HL-60 (cell line): ENCODE measurements at regions not wholly inside any gene's neighbourhood (a gene's known extent, or its start where the extent isn't known, plus 50 kb on each side); places are given as distances from the start of the nearest gene placed in this dataset.

Source experiments
- CTCF ChIP-seq: IDR thresholded peaks from one replicate; pipeline ENCODE4 v1.5.1; 2011; ENCODE audit warnings: low read length, control low read depth, inconsistent platforms; ENCODE audit not compliant: insufficient read depth
- GABPA ChIP-seq: IDR thresholded peaks from 2 replicates; pipeline ENCODE4 v1.6.1; 2012; ENCODE audit warnings: low read depth

GRCh38 chr16:60582528-60582927, 1453.7 kb downstream of the CDH8 start:
- TF ChIP-seq CTCF (no peak), GABPA (no peak)
